GM21717 (cell line): ENCODE measurements at regions not wholly inside any gene's neighbourhood (a gene's known extent, or its start where the extent isn't known, plus 50 kb on each side); places are given as distances from the start of the nearest gene placed in this dataset.
"Not testable (repeated sequence)": the region's sequence is repeated elsewhere in the genome, so short reads cannot be mapped to it uniquely, and the experiment has no call there.

Source experiments
- ATAC-seq: cut with Tn5 transposase; IDR thresholded peaks from one replicate; pipeline ENCODE4 v1.9.1; 2021; ENCODE audit warnings: mild to moderate bottlenecking, moderate library complexity; ENCODE audit not compliant: unreplicated experiment

DNA sequence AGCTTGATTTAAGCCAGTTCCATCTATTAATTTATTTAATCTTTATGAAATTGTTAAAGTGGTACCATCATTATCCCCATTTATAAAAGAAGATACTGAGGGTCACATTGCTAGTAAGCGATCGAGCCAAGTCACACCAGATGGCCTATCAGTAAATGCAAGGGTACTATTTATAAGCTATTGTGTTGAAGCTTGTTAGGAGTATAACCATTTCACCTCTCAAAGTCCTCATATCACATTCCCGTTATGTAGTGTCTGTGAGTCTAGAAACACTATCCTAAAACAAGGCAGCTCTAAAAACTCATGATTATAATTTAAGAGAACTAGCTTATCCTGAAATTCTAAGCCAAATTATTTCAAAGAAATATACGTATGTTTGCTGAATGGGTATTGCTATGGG, 1161.8 kb downstream of the EFNA5 start:
- no peak for ATAC-seq

DNA sequence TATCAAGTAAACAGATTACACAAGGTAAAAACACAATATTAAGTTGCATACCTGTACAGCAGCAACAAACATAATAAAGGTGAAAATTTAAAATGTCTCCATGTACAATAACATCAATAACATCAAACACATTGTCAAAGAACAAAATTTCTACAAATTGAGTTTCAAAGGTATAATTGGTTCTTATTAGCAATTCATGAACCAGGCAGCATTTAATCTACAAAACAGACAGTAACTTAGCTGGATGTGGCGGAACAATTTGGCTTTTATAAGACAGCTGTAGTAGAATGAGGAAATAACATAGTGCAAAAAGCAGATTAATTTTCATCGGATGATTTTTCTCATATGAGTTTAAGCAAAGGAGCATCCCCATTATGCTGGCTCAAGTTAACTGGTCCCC, 1176.8 kb downstream of the EFNA5 start:
- no peak for ATAC-seq

DNA sequence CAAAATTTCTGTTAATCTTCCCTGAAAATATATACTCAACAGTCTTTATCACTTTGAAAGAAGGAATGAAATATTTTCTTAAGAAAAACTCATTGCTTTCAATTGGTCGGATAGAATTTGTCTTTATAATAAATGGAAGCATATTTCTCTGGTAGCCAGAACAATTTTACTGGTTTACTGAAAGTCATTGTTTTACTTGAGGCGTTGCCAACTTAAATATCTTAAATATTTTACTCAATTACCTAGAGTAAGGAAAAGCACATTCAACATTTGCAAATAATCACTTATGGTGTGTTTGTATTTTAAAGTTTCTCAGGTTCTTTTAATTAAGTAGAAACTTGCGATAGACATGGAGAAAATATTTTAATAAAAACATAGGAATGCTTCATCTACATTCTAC, 1181.7 kb downstream of the EFNA5 start:
- no peak for ATAC-seq

DNA sequence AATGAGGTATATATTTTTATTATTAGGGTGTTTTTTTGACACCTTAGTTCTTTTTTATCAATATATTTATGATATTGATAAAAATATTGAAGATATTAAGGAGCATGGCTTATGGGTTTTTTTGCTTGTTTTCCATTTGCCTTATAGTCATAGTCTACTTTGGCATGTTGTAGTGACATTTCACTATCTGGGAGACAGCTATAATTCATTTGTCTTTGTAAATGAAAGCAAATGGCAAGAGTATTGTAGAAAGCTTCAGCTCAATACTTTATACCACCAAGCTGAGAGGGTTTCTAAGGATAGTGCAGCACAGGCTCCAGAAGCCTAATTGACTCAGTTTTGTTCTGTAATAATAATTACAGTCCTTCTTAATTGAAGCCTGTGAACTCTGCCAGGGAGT, 1182.3 kb downstream of the EFNA5 start:
- no peak for ATAC-seq

DNA sequence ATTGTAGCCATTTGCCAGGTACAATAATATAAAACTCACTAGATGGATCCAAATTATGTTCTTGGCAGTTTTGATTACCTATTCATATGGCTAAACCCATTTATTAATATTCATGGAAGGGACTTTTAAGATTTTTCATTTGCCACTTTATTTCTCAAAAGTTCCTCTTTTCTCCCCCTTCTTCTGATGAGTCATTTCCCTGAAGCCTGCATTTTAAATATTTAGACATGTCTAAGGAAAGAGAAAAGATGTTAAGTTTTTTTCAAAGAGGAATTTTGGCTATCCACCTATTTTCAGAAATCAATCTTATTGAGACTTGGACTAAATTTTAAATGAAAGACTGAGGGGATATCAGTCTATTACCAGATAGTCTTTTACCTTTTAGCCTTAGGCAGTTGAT, 1189.4 kb downstream of the EFNA5 start:
- ATAC-seq, result no peak

DNA sequence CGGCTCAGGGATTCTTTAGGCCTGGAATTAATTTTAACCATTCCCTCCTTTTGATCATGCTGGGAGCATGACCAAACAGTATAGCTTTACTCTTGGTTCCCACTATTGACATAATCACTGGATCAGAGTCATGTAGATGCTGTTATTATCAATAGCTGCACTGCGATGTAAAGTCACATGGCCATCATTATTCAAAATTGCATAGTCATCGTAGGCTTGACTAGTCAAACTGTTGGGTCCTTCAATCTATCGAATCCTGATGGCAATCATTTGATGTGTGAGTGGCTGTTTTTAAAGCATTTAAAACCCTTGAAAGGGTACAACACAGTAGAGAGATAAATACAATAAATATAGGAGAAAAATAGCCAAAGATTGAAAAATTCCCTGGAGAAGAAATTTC, 1194.1 kb downstream of the EFNA5 start:
- ATAC-seq, result no peak

DNA sequence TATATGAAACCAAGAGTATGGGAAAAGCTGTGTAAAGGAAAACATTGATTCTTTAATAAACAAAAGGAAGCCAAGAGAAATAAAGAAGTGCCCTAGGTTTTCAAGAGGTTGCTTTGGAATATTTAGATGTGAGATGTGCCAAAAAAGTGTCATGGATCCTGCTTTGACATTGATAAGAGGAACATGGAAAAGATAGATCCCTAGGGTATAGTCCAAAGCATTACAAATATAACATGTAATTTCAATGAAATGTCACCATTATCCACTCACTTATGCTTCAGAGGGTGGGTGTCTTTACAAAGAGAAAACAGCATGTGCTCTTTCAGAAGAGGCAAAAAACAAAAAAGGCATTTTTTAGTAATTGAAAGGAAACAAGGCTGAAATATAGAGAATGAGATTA, 1196.7 kb downstream of the EFNA5 start:
- ATAC-seq, result no peak

DNA sequence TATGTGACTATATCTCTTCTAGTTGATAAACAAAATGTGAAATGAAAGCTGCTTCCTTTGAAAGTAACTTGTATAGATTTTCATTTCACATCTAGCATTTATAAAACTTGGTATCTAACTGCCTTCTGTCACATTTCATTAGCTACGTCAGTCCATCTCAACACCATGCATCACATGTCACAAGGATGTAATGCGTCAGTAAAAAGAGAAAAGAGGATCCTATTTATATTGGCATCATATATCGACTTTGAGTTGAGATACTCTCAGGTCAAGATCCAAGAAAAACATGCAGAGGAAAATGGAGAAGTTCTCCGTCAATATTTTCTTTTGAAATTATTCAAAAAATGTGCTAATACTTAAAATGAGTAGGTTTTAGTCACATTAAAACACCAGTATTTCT, 1211.2 kb downstream of the EFNA5 start:
- ATAC-seq, result no peak

DNA sequence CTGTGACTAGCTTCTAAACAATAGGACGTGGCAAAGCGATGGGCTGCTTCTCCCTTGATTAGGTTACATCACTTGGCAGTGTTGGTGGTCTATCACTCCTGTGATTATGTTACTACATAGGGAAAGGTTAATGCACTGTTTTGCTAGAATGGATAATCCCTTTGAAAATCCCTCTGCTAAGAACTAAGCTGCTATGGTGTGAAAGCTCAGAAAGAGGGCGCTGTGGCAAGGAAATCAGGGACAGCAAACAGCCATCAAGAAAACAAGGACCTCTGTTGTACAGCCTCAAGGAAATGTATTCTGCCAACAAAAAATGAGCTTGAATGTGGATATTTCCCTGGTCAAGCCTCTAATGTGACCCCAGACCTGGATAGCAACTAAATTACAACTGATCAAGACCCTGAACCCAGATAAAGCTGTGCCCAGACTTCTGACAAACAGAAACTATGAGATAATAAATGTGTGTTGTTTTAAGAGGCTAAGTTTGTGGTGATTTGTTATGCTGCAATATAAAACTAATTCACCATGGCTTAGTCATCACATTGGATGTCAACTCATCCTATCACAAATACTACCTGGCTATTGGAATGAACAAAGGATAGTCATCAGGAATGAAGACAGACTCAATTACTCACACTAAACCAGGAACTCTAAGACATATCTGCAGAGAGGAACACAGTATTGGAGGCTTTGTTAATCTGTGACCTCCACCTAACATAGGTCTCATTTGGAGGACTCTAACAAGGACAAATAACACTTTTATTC, 1215.9 kb downstream of the EFNA5 start:
- no peak for ATAC-seq

DNA sequence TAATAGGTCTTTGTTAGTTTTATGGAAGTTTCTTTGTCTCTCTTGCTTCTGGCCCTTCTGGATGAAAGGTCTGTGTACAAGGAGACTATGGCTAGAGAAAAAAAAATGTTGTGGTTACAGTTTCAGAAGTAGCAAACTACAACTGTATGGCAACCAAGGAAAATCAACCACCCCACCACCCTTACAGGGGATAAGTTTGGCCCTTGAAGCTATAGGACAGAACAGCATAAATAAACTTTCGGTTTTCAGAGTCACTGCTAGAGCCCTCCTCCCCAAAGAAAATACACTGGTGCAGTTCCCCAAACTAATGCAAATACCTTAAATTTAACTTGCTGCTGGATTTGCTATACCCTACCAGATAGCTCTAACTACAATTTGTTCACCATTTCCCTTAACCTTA, 1216.7 kb downstream of the EFNA5 start:
- ATAC-seq, result no peak

DNA sequence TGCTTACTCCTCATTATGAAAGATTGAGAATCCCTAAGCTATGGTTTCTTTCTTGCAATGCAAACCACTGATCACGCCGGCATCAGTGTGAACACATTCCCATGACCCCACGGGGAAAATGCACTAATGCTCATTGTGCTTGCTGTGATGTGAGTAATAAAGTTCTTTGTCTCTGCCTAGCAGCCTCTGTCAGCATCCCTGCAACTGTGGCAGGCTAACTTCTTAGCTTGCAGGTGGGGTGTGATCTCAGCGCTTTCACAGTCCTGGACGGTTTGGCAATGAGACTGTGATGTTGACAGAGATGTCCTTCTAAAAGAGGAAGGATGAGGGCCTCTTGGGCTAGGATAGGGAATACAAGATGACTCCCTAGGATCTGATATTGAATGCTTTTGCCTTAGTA, 1218.7 kb downstream of the EFNA5 start:
- no peak for ATAC-seq

DNA sequence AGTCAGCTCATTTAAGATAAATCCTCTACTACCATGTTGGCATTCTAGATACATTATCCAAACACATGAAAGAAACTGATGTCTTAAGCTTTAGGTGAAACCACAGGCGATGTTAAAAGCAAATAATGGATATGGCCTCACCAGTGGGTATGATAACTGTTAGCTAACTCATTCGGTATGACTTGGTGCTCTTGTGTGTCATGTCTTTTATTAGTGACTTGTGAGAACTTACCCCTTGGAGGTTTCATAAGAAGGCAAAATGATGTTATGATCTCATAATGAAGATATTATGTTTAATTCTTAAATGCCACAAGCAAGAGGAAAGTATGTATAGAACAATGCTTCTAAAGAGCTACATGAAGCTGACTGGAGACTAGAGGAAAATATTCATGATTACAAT, 1227.0 kb downstream of the EFNA5 start:
- no peak for ATAC-seq

DNA sequence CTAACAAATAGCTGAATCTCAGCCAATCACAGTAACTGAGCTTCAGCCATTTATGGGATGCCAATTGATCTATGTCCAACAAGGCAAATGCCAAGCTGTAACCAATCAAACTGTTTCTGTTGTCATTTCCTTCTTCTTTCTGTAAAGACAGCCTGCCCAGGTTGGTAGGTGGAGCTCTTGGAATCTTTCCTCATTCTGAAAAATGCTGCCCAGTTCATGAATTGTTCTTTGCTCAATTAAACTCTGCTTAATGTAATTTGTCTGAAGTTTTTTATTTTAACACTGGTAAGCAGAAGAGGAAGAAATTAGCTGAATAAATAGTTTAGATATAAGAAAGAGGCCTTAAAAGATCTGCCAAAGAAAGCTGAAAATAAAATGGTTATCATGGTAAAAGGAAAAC, 1235.6 kb downstream of the EFNA5 start:
- ATAC-seq, result no peak

DNA sequence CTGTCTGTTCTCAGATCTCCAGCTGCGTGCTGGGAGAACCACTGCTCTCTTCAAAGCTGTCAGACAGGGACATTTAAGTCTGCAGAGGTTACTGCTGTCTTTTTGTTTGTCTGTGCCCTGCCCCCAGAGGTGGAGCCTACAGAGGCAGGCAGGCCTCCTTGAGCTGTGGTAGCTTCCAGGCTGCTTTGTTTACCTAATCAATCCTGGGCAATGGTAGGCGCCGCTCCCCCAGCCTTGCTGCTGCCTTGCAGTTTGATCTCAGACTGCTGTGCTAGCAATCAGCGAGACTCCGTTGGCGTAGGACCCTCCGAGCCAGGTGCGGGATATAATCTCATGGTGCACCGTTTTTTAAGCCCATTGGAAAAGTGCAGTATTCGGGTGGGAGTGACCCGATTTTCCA, 1240.0 kb downstream of the EFNA5 start:
- not testable (repeated sequence) for ATAC-seq

DNA sequence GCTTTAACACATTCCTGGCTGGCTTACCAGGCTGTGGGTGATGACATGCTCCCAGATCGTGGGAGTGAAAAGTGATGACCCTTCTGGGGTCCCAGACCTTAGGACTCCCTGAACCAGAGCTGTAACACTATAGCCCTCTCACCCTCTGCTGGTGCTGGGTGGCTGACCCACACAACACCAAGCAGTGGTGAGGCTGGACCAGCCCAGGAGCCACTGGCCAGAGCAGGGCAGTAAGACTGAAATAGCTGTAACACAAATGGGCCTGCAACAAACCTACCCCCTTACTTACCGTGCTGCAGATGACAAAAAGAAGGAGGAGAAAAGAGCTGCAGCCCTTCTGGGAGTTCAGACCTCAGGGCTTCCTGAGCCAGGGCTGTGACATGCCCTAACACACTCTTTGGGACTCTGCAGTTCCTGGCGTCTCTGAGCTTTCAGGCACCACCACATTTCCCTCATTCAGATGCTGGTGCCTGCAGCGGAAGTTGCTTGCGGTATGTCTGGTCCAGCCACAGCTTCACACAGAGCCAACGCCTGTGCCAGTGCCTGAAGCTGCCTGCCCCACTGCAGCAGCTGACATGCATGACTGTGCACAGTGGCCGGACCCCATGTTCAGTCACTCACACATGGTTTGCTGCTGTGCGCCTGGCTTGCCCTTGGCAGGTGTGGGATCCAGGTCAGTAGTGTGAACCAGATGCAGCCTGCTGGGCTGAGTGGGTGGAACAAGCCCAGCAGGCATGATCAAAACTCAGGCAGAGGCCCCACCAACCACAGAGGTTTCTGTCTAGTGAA, 1247.4 kb downstream of the EFNA5 start:
- no peak for ATAC-seq

DNA sequence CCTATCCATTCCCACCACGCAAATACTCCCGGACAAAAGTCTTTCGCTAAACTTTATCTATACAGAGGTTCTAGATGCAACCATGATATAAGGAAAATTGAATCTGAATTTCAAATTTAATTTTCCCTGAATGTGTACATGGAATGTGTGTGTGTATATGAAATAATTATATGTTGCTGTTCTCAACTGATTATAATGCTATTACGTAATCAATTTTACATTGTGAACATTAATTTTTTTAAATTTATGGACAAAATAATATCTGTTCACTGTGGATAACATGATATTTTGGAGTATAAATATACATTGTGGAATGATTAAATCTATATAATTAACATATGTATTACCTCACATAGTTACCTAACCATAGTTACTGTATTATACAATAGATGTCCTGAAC, 1250.6 kb downstream of the EFNA5 start:
- no peak for ATAC-seq

DNA sequence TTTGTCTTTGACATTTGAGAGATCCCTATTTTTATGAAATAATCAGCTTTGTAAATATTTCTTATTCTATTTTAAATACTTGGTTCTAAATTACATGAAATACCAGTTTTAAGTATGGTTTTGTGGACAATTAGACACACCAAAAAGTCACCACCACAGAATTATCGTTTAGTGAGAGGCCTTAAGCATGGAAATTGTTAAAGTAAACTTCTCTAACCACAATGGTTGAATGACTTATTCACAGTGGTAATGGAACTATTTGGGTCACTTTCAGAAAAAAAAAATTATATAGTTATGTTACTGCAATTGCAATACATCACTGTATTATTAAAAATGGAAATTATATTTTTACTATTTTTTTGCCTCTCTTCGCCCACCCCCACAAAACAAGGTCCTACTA, 1252.5 kb downstream of the EFNA5 start:
- ATAC-seq, result no peak

DNA sequence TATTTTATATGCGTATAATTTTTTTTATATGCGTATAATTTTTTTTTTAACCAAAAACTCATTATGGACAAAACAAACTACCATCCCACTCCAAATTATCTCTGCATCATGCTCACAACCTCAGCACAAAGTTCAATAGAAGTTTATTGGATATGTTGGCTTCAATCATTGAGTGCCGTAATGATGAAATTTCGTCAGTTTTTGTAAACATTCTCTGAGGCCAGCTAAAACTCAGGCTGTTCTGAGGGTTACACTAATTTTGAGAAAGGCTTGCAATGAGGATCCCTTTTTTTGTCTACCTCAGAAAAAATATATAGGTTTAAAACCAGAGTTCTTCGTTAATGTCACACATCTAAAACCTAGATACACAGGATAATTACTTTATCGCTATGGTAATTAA, 1253.2 kb downstream of the EFNA5 start:
- ATAC-seq, result no peak

DNA sequence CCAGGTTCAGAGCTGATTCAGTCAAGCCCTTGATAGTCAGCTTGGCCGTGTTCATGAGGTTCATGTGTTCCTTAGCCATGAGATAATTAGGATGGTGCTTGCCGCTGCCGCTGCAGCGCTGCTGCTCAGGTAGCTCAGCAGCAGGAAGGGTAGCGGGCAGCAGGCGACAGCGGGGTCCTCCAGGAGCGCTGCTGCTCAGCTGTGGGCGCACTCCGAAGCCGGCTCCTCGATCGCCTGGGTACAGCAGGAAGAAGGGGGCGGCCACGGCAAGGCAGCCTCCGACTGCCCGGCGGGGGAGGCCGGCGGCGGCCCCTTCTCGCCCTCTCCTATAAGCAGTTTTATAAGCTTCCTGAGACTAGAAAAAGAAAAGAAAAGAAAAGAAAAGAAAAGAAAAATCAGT, 1253.6 kb downstream of the EFNA5 start:
- no peak for ATAC-seq

DNA sequence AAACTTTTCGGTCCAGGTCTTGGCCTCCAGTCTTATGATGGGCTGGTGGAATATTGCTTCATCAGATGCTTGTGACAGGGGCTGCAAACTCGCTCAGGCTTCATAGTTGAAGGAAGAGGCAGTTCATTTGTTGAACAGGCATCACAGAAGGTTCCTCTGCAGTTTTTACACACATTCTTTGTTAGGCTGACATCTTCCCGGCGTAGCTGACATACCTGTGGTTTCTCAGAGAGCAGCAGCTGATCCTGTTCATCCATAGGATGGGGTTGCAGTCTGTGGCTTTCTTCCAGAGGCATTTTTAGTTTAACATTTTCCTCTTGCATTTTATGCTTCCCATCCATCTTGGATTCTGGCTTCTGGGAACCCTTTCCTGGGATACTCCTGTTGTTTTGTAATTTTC, 1255.2 kb downstream of the EFNA5 start:
- ATAC-seq, result no peak

DNA sequence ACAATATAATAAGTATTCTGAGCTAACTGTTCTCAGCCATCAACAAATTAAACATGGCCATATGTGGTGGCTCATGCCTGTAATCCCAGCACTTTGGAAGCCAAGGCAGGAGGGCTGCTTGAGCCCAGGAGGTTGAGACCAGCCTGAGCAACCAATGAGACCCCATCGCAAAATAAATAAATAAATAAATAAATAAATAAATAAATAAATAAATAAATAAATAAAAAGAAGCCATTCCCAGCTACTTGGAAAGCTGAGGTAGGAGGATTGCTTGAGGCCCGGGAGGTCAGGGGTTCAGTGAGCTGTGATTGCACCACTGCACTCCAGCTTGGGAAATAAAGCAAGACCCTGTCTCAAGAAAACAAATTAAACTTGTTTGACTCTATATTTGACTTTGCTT, 1256.4 kb downstream of the EFNA5 start:
- no peak for ATAC-seq

DNA sequence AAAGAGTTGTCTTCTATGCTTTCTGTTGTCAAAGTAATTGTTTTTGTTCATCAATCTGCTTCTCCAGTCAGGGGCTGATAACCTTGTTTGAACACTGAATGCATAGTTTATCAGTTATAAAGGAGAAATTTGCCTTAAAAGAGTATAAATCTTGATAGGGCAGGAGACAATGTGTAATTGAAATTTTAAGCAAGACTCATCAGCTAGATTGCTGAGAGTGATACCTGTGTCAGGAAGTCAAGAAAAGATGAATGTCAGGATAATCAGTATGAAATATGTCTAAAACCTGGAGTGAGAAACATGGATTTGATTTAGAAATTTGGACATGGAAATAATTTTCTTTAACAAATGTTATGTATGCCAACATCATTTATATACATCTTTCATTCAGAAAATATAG, 1258.1 kb downstream of the EFNA5 start:
- no peak for ATAC-seq

DNA sequence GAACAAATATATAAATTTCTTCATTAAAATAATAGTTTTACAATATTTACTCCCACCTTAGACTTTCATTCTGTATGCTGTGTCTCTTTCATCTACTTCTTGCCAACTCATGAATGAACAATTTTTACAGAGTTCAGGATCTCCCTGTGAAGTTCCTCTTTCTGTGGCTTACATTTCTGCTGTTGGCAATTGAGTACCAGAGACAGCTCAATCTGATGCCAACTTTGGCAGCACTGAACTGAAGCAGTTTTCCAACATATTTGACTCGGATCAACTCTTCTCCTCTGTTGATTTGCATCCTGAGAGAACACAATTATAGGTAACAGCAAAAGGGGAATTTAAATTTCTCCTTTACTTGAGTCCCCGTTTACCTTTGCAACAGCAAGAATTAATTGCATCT, 1262.2 kb downstream of the EFNA5 start:
- no peak for ATAC-seq
